WI38 (cell line): ENCODE measurements at regions not wholly inside any gene's neighbourhood (a gene's known extent, or its start where the extent isn't known, plus 50 kb on each side); places are given as distances from the start of the nearest gene placed in this dataset.

Experiments
- H3K4me3 ChIP-seq: 2 replicates; pipeline ENCODE4 v1.5.1; 2011; ENCODE audit warnings: low read depth, mild to moderate bottlenecking, control low read depth, low read length
- TF ChIP-seq, protein P1 (sequence below): IDR thresholded peaks from 2 replicates; pipeline ENCODE4 v1.5.1; 2012; ENCODE audit warnings: low read depth, mild to moderate bottlenecking, control low read depth, low read length

DNA sequence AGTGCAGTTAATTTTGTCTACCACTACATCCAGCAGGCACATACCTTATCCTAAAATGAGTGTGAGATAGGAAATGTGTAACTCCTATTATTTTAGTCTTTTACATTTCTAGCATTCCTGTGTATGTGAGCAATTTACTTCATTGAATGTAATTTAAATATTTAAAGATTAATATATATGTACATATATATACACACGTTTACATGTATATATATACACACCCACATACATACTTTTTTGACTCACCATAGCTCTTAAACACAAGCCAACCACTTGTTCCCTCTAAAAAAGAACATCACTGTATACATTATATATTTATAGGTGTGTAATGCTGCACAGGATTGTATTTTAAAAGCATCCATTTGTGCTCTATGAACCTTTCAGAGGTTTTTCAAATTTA is 425.6 kb upstream of the NECTIN3 start:
- TF ChIP-seq, protein P1, sequence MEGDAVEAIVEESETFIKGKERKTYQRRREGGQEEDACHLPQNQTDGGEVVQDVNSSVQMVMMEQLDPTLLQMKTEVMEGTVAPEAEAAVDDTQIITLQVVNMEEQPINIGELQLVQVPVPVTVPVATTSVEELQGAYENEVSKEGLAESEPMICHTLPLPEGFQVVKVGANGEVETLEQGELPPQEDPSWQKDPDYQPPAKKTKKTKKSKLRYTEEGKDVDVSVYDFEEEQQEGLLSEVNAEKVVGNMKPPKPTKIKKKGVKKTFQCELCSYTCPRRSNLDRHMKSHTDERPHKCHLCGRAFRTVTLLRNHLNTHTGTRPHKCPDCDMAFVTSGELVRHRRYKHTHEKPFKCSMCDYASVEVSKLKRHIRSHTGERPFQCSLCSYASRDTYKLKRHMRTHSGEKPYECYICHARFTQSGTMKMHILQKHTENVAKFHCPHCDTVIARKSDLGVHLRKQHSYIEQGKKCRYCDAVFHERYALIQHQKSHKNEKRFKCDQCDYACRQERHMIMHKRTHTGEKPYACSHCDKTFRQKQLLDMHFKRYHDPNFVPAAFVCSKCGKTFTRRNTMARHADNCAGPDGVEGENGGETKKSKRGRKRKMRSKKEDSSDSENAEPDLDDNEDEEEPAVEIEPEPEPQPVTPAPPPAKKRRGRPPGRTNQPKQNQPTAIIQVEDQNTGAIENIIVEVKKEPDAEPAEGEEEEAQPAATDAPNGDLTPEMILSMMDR, result no peak
- H3K4me3 ChIP-seq, result no peak overlapping the region

DNA sequence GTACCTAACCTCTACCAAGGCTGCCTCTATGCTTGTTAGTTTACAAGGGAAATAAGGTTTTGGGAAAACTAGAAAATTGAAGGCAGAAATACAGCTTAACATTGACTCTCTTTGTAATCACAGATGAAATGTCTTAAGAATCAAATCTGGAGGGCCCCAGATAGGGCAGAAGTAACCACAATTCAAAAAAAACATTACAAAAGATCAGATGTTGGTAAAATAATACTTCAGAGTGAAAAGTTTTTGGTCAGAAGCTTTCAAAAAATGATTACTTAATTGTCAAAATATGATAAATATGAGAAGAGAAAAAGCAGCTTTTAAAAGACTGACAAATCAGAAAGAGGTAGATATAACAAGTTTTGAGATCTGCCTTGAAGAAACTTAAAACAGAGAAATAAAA is 425.1 kb upstream of the NECTIN3 start:
- TF ChIP-seq, protein P1, result no peak
- no peak overlapping the region for H3K4me3 ChIP-seq

DNA sequence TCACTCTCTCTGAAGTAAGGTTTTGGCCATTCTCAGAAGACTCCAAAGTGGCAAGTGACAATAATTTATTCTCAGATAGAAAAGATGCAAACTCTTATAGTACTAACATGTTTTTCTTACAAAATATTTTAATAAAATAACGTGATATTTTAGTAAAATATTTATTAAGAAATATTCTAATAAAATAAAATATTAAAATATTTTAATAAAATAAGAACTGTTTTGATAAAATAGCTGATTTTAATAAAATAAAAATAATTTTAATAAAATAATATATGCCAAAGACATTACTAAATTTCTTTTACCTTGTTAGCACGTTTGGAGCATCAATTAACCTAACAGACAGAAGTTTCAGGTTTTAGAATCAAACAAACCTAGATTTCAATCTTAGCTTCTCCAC is 424.0 kb upstream of the NECTIN3 start:
- TF ChIP-seq, protein P1, result no peak
- H3K4me3 ChIP-seq, result no peak overlapping the region

DNA sequence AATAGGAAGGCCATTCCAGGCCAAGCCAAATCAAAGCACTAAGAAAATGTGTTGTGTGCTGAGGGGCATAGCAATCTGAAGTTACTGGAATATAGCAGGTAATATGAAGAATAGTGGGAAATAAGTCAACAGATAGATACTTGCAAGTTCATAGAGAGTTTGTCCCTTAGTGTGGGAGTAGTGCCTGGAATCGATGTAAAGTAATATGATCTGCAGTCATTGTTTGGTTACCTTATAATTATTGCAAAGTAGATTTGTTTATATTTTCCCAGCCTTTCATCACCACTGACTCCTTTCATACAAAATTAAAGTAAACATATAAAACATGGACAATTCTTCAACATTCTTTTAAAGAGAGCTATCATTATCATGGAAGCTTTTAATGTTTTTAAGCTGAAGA is 420.9 kb upstream of the NECTIN3 start:
- no peak overlapping the region for H3K4me3 ChIP-seq
- TF ChIP-seq, protein P1, result no peak

DNA sequence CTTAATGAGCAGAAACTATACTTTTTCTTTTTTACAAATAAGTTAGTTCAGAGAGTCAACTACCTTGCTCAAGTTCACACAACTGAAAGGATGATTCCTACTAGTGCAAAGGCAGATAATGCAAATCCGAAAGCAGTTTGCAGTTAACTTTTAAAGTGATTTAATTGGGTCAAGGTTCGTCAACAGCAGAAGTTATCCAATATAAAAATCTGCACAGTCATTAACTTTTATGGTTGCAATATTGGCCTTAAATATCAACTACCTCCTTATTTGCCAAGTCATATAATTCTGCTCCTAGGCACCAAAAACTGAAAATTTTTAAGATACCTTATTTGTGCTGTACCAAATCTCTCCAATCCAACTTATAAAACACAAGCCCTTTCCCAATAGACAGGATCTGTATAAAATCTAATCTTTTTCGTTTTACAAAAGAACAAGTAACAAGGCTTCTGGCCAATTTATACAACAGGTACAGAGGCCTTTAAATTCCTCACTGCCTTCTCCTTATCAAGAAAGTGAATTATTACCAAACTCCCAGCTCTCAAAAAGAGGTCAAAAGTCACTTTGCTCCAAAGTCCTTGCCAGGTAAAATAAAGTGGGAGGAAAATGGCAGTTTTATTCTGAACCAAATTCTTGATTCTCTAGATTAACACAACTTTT is 416.6 kb upstream of the NECTIN3 start:
- TF ChIP-seq, protein P1, result no peak
- H3K4me3 ChIP-seq, result no peak overlapping the region

DNA sequence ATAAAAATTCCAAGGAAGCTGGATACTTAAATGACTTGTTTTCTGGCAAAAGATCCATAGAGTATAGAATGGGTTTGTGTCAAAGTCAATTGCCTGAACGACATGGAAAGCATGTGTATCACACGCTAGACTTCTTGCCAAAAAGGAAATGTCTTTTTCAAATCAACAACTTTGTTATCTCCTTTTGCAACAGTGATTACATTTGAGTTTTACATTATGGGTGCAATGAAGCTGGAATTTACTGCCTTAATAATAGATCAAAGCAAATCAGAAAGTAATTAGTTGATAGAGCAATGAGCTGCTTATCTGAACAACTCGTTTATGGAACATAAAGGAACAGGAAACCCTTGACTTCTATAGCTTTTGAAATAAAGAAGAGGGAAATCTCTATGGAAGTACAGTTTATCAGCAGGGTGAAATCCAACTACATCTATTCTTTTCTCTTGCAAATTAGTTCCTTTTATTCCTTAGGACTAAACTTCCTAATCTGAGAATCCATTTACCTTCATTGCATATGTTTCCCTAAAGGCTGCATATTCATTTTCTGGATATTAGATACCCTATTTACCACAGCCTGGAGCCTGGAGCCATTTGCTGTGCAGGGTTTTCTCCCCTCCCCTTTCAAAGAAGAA is 415.1 kb upstream of the NECTIN3 start:
- TF ChIP-seq, protein P1, result no peak
- no peak overlapping the region for H3K4me3 ChIP-seq

DNA sequence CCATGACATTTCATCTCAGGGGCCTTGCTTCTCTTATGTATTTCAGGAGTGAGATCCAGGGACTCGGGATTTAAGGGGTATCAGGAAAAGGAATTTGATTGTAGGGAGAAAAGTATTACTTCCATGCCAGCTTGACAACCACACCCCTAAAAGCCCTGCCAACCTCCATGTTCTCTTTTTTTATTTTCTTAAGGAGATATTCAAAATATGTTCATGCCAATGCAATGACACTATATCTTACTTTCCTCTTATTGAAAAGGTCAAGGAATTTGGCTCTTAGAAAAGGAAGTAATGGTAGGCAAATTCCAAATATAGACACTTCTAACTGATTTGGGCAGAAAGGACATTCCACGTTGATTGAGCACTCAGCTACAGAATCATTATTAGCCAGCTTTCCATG is 407.5 kb upstream of the NECTIN3 start:
- TF ChIP-seq, protein P1, result no peak
- no peak overlapping the region for H3K4me3 ChIP-seq
